NB4 (cell line): ENCODE measurements at regions not wholly inside any gene's neighbourhood (a gene's known extent, or its start where the extent isn't known, plus 50 kb on each side); places are given as distances from the start of the nearest gene placed in this dataset.

Source experiments
- MYC ChIP-seq: IDR thresholded peaks from 2 replicates; pipeline ENCODE4 v1.6.1; 2011; ENCODE audit warnings: low read depth, low read length
- POLR2A ChIP-seq: IDR thresholded peaks from 2 replicates; pipeline ENCODE4 v1.6.1; 2011; ENCODE audit warnings: mild to moderate bottlenecking; ENCODE audit not compliant: insufficient read length; ENCODE audit errors: extremely low read depth
- TF ChIP-seq, protein P1 (sequence below): IDR thresholded peaks from one replicate; pipeline ENCODE4 v1.5.1; 2012; ENCODE audit warnings: low read depth, low read length
- TF ChIP-seq, protein P2 (sequence below): IDR thresholded peaks from 2 replicates; pipeline ENCODE4 v1.6.1; 2011; ENCODE audit warnings: low read depth, low read length

DNA sequence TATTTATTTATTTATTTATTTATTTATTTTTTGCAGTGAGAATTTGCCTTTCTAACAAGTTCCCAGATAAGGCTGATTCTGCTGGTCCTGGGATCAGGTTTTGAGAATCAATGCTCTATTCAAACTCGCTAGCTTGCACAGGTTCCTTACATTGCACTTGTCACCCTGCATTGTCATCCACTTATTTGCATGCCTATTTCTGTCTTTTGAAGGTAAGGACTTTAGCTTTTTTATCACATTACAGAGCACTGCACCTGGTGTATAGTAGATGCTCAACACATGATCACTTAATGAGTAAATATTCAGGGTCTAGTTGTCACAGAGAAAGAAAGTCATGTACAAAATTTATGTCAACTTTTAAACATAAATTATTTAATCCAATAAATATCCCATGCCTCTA, 219.7 kb upstream of the BTG1 start:
- TF ChIP-seq MYC (no peak), POLR2A (no peak)
- TF ChIP-seq, protein P1, sequence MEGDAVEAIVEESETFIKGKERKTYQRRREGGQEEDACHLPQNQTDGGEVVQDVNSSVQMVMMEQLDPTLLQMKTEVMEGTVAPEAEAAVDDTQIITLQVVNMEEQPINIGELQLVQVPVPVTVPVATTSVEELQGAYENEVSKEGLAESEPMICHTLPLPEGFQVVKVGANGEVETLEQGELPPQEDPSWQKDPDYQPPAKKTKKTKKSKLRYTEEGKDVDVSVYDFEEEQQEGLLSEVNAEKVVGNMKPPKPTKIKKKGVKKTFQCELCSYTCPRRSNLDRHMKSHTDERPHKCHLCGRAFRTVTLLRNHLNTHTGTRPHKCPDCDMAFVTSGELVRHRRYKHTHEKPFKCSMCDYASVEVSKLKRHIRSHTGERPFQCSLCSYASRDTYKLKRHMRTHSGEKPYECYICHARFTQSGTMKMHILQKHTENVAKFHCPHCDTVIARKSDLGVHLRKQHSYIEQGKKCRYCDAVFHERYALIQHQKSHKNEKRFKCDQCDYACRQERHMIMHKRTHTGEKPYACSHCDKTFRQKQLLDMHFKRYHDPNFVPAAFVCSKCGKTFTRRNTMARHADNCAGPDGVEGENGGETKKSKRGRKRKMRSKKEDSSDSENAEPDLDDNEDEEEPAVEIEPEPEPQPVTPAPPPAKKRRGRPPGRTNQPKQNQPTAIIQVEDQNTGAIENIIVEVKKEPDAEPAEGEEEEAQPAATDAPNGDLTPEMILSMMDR, result no peak
- TF ChIP-seq, protein P2, sequence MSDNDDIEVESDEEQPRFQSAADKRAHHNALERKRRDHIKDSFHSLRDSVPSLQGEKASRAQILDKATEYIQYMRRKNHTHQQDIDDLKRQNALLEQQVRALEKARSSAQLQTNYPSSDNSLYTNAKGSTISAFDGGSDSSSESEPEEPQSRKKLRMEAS, result no peak
